ENCODE measurements at regions not wholly inside any gene's neighbourhood (a gene's known extent, or its start where the extent isn't known, plus 50 kb on each side); places are given as distances from the start of the nearest gene placed in this dataset.

DNA sequence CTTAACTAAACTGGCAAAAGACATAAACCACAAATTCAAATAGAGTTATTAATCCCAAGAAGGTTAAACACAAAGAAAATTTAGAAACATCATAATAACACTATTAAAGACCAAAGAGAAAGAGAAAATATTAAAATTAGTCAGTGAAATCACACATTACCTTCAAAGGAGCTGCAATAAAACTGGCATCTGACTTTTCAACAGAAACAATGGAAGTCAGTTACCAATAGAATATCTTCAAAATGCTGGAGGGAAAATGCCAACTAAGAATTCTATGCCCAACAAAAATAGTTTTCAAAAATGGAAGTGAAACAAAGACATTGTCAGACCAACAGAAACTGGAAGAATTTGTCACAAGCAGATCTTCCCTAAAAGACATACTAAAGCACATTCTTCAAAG, 68.7 kb upstream of the RNF7 start:
- Mint-ChIP-seq H3K27ac (no peak overlapping the region), H3K27me3 (peaks cover 9% of the 10 kb centered on the region), H3K4me3 (no peak overlapping the region), H3K4me1 (ENCODE audit: low read depth) (no peaks in the 10 kb centered on the region), H3K9me3 (peaks cover 11% of the 10 kb centered on the region), H3K36me3 (ENCODE audit: low read depth) (peaks cover 5% of the 10 kb centered on the region)
- DNase-seq (no peak), ATAC-seq (no peak)
- POLR2A ChIA-PET = no interaction called here
- CTCF ChIA-PET = no interaction called here
- intact Hi-C loops (cut with micrococcal nuclease) = no loop called here
- no peak for TF ChIP-seq CTCF (IDR thresholded peaks at IDR 0.05)

DNA sequence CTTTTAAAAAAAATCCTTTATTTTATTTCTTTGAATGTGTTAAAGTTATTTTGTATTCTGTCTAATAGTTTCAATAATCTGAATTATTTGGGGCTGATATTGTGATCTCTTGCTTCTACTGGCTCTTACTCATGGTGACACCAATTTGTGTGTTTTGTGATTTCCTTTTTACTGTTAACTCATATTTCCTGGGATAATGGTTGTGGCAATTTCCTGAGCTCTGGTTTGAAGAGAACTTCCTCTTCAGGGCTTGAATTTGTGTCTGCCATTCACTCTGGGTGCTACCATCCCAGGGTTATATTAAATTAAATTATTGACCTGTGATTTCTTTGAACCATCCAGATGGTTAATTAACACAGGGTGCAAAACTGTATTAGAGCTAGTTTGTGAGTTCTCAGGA, 60.4 kb upstream of the RNF7 start:
- Mint-ChIP-seq H3K4me1 (ENCODE audit: low read depth) (peaks cover 7% of the 10 kb centered on the region), H3K27ac (no peak overlapping the region), H3K36me3 (ENCODE audit: low read depth) (no peaks in the 10 kb centered on the region), H3K9me3 (peaks cover 4% of the 10 kb centered on the region), H3K27me3 (peaks cover 5% of the 10 kb centered on the region), H3K4me3 (no peak overlapping the region)
- ChIA-PET CTCF (no interaction called here), POLR2A (no interaction called here)
- ATAC-seq (no peak), DNase-seq (no peak)
- intact Hi-C loops (cut with micrococcal nuclease) = no loop called here
- no peak for TF ChIP-seq CTCF (IDR thresholded peaks at IDR 0.05)

- CTCF ChIA-PET = no interaction called here
- no peak overlapping the region for H3K4me3 Mint-ChIP-seq
- H3K9me3 Mint-ChIP-seq = no peaks in the 10 kb centered on the region
- POLR2A ChIA-PET = no interaction called here
- ATAC-seq (no peak), DNase-seq (no peak)
- no peaks in the 10 kb centered on the region for H3K27me3 Mint-ChIP-seq
- H3K27ac Mint-ChIP-seq = no peak overlapping the region
- intact Hi-C loops (cut with micrococcal nuclease) = no loop called here
- H3K4me1 Mint-ChIP-seq (ENCODE audit: low read depth) = peaks cover 7% of the 10 kb centered on the region
- no peaks in the 10 kb centered on the region for H3K36me3 Mint-ChIP-seq (ENCODE audit: low read depth)
- no peak for TF ChIP-seq CTCF (IDR thresholded peaks at IDR 0.05)
Observed at GRCh38 chr3:141680620-141681389, 57.3 kb upstream of the RNF7 start.

- H3K27ac Mint-ChIP-seq = no peak overlapping the region
- POLR2A ChIA-PET = no interaction called here
- CTCF ChIA-PET = no interaction called here
- H3K36me3 Mint-ChIP-seq (ENCODE audit: low read depth) = no peaks in the 10 kb centered on the region
- no peaks in the 10 kb centered on the region for H3K27me3 Mint-ChIP-seq
- ATAC-seq (no peak), DNase-seq (no peak)
- no peak for TF ChIP-seq CTCF (IDR thresholded peaks at IDR 0.05)
- H3K4me1 Mint-ChIP-seq (ENCODE audit: low read depth) = peaks cover 9% of the 10 kb centered on the region
- H3K9me3 Mint-ChIP-seq = no peaks in the 10 kb centered on the region
- no peak overlapping the region for H3K4me3 Mint-ChIP-seq
- intact Hi-C loops (cut with micrococcal nuclease) = no loop called here
Observed at GRCh38 chr3:141681390-141681780, 56.7 kb upstream of the RNF7 start.

- ChIA-PET POLR2A (no interaction called here), CTCF (no interaction called here)
- ATAC-seq (no peak), DNase-seq (no peak)
- H3K4me3 Mint-ChIP-seq = no peak overlapping the region
- H3K9me3 Mint-ChIP-seq = no peaks in the 10 kb centered on the region
- no peak overlapping the region for H3K27ac Mint-ChIP-seq
- TF ChIP-seq CTCF (IDR thresholded peaks at IDR 0.05) = no peak
- H3K27me3 Mint-ChIP-seq = no peaks in the 10 kb centered on the region
- peaks cover 15% of the 10 kb centered on the region for H3K4me1 Mint-ChIP-seq (ENCODE audit: low read depth)
- H3K36me3 Mint-ChIP-seq (ENCODE audit: low read depth) = no peaks in the 10 kb centered on the region
- intact Hi-C loops (cut with micrococcal nuclease) = no loop called here
Observed at GRCh38 chr3:141682007-141682406, 56.1 kb upstream of the RNF7 start.
